Activated CD4-positive, alpha-beta T cell treated with anti-CD3 and anti-CD28 coated beads for 36 hours (primary cell): ENCODE measurements at regions not wholly inside any gene's neighbourhood (a gene's known extent, or its start where the extent isn't known, plus 50 kb on each side); places are given as distances from the start of the nearest gene placed in this dataset.

ENCODE experiments used
- ATAC-seq: fragments of 200-7000 bp; cut with Tn5 transposase; one replicate; pipeline ENCODE4 v1.10.0; 2021; ENCODE audit warnings: mild to moderate bottlenecking, moderate library complexity
- CTCF ChIA-PET: fragments of 350-600 bp; sonication (Branson Sonifier 250); formaldehyde crosslinking; loops from one replicate; lab custom pipeline; 2021; ENCODE audit warnings: antibody characterized with exemption; lab: Charles Lee
- POLR2A ChIA-PET: fragments of 350-600 bp; sonication (Branson Sonifier 250); formaldehyde crosslinking; loops from one replicate; lab custom pipeline; 2021; ENCODE audit warnings: antibody characterized with exemption, inconsistent platforms; lab: Charles Lee
- DNase-seq: peaks from one replicate; pipeline ENCODE4 v3.0.0-alpha.2; 2020
- H3K27ac Mint-ChIP-seq: one replicate; pipeline ENCODE4 v1.8.0; 2021; ENCODE audit warnings: mixed read lengths
- H3K27me3 Mint-ChIP-seq: one replicate; pipeline ENCODE4 v1.8.0; 2021; ENCODE audit warnings: mixed read lengths
- H3K36me3 Mint-ChIP-seq: one replicate; pipeline ENCODE4 v1.8.0; 2021; ENCODE audit warnings: low read depth, mixed read lengths
- H3K4me1 Mint-ChIP-seq: one replicate; pipeline ENCODE4 v1.8.0; 2021; ENCODE audit warnings: mixed read lengths
- H3K4me3 Mint-ChIP-seq: one replicate; pipeline ENCODE4 v1.8.0; 2021; ENCODE audit warnings: mild to moderate bottlenecking, moderate library complexity, mixed read lengths
- H3K9me3 Mint-ChIP-seq: one replicate; pipeline ENCODE4 v1.8.0; 2021; ENCODE audit warnings: low read depth, mixed read lengths
- intact Hi-C, 2 experiments: fragments of 100-400 bp; cut with DNase I in 1 of 2; cut with micrococcal nuclease in 1 of 2; formaldehyde crosslinking; loops; one replicate each; pipeline versions ENCODE4 v1.14.2 to v1.15.1; 2022 to 2024; cut with DNase I, micrococcal nuclease

GRCh38 chr4:117385526-117385925 is 300.1 kb upstream of the TRAM1L1 start:
- ATAC-seq (no peak), DNase-seq (no peak)
- no peak overlapping the region for H3K27ac Mint-ChIP-seq
- H3K27me3 Mint-ChIP-seq = no peaks in the 10 kb centered on the region
- H3K4me1 Mint-ChIP-seq = no peaks in the 10 kb centered on the region
- H3K36me3 Mint-ChIP-seq = no peaks in the 10 kb centered on the region
- H3K4me3 Mint-ChIP-seq = no peak overlapping the region
- CTCF ChIA-PET = no interaction called here
- no peaks in the 10 kb centered on the region for H3K9me3 Mint-ChIP-seq
- intact Hi-C loops = no loop called here
- POLR2A ChIA-PET = no interaction called here

DNA sequence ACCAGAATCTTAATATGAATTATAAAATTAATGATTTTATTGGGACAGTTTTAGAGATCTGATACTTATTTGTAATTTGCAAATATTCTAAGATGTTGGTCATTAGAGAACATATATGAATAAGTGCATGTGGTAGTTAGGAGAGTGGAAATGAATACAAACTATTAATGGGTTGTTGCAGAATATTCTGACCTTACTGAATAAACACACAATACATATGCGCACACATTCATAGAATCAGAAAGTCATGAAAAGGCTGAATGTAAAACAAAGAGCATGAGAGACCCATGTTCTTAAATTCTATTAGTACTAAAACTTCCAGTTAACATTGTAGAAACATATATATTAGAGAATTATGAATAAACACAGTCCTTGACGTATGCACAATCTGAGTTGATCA is 301.7 kb upstream of the TRAM1L1 start:
- no peak for DNase-seq
- H3K36me3 Mint-ChIP-seq = no peaks in the 10 kb centered on the region
- H3K27me3 Mint-ChIP-seq = no peaks in the 10 kb centered on the region
- ATAC-seq = no peak
- no peaks in the 10 kb centered on the region for H3K9me3 Mint-ChIP-seq
- POLR2A ChIA-PET = no interaction called here
- no peak overlapping the region for H3K4me3 Mint-ChIP-seq
- no peaks in the 10 kb centered on the region for H3K4me1 Mint-ChIP-seq
- intact Hi-C loops = no loop called here
- no peak overlapping the region for H3K27ac Mint-ChIP-seq
- CTCF ChIA-PET = no interaction called here

GRCh38 chr4:117400039-117400835 is 314.9 kb upstream of the TRAM1L1 start:
- intact Hi-C loops = no loop called here
- POLR2A ChIA-PET = no interaction called here
- H3K4me3 Mint-ChIP-seq = no peak overlapping the region

DNA sequence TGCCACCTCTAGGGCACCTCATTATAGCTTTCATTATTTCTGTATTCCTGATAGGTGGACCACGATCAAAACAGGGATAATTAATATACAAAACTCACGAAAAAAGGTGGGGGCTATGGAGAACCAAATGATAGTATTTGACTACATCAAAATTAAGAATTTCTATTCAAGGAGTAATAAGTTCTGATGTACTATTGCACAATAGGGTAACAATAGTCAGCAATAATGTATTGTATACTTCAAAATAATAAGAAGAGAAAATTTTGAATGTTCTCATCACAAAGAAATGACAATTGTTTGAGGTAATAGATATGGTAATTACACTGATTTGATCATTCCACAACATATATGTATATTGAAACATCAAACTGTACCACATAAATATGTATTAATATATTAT is 327.3 kb upstream of the TRAM1L1 start:
- POLR2A ChIA-PET = no interaction called here
- no peak overlapping the region for H3K4me3 Mint-ChIP-seq

More at GRCh38 chr4:117400039-117400835, 314.9 kb upstream of the TRAM1L1 start:
- ATAC-seq (no peak), DNase-seq (no peak)
- no peaks in the 10 kb centered on the region for H3K4me1 Mint-ChIP-seq
- H3K36me3 Mint-ChIP-seq = no peaks in the 10 kb centered on the region
- no peak overlapping the region for H3K27ac Mint-ChIP-seq
- peaks cover 2% of the 10 kb centered on the region for H3K9me3 Mint-ChIP-seq
- H3K27me3 Mint-ChIP-seq = no peaks in the 10 kb centered on the region
- CTCF ChIA-PET = no interaction called here

DNA sequence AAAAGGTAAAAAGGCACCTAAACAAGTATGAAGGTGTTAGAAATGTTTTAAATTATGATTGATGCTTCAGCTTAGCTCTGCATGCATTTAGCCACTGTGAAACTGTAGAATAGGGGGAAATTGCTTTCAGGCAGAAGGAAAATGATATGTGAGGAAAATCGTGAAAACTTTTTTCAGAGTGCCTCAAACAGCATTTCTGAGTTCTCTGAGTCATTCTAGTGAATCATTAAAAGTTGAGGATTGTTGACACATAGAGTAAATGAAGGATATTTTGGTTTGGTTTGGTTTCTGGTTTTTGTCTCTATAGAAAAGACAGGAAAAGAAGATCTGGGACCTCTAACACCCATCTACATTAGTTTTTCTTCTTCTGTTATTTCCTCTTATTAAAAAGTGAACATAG is 332.5 kb upstream of the TRAM1L1 start:
- Mint-ChIP-seq H3K4me1 (no peaks in the 10 kb centered on the region), H3K27me3 (no peaks in the 10 kb centered on the region), H3K27ac (no peak overlapping the region), H3K4me3 (no peak overlapping the region), H3K36me3 (no peaks in the 10 kb centered on the region), H3K9me3 (no peaks in the 10 kb centered on the region)
- intact Hi-C loops = no loop called here
- DNase-seq (no peak), ATAC-seq (no peak)
- ChIA-PET POLR2A (no interaction called here), CTCF (no interaction called here)

More for the DNA sequence above, 327.3 kb upstream of the TRAM1L1 start:
- no peak overlapping the region for H3K27ac Mint-ChIP-seq
- CTCF ChIA-PET = no interaction called here
- DNase-seq (no peak), ATAC-seq (no peak)
- H3K4me1 Mint-ChIP-seq = no peaks in the 10 kb centered on the region
- H3K36me3 Mint-ChIP-seq = no peaks in the 10 kb centered on the region
- no peaks in the 10 kb centered on the region for H3K9me3 Mint-ChIP-seq
- intact Hi-C loops = no loop called here
- no peaks in the 10 kb centered on the region for H3K27me3 Mint-ChIP-seq

- Mint-ChIP-seq H3K27ac (no peak overlapping the region), H3K27me3 (no peaks in the 10 kb centered on the region), H3K36me3 (no peaks in the 10 kb centered on the region), H3K9me3 (peaks cover 3% of the 10 kb centered on the region), H3K4me1 (no peaks in the 10 kb centered on the region), H3K4me3 (no peak overlapping the region)
- no peak for ATAC-seq
- intact Hi-C loops = no loop called here
- ChIA-PET POLR2A (no interaction called here), CTCF (no interaction called here)
- no peak for DNase-seq
Observed at GRCh38 chr4:117420948-117421347, 335.6 kb upstream of the TRAM1L1 start.

DNA sequence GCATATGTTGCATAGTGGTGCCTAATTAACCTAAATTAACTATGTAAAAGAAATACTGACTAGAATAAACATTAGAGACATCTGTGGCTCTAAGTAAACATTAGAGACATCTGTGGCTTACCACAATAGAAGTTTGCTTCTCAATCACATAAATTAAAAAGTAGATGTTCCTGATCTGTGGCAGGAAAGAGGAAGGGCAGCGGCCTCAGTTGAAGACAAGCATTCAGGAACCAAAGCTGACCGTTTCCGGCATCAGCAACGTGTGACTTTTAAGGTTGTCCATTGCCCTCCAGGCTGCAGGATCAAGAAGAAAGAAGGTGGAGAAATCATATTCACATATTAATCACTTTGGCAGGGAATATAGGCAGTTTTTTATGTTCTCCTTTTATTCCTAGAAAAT is 336.3 kb upstream of the TRAM1L1 start:
- CTCF ChIA-PET = no interaction called here
- Mint-ChIP-seq H3K36me3 (no peaks in the 10 kb centered on the region), H3K4me3 (no peak overlapping the region), H3K27ac (no peak overlapping the region), H3K27me3 (no peaks in the 10 kb centered on the region), H3K9me3 (peaks cover 3% of the 10 kb centered on the region), H3K4me1 (no peaks in the 10 kb centered on the region)
- POLR2A ChIA-PET = no interaction called here
- DNase-seq (no peak), ATAC-seq (no peak)
- intact Hi-C loops = no loop called here

DNA sequence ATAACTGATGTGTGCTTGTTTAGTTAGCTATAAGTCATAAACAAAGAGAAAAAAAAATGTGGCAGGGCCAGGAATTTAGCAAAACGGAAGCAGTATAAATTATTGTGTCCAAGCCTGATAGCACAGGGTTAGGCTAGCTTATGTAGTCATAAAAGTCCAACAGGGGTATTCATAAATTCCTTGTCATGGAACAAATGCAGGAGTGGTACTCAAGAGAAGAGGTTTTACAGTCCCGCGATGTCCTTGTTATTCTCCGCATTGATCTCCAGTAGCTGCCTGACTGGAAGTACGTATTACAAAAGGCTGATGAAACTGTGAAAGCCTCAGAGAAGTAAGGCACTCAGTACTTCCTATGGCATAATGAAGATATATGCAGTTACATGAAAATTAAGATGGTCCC is 336.9 kb upstream of the TRAM1L1 start:
- intact Hi-C loops = no loop called here
- Mint-ChIP-seq H3K36me3 (no peaks in the 10 kb centered on the region), H3K4me3 (no peak overlapping the region), H3K4me1 (no peaks in the 10 kb centered on the region), H3K27ac (no peak overlapping the region), H3K27me3 (no peaks in the 10 kb centered on the region), H3K9me3 (peaks cover 3% of the 10 kb centered on the region)
- ChIA-PET POLR2A (no interaction called here), CTCF (no interaction called here)
- DNase-seq = no peak
- no peak for ATAC-seq

GRCh38 chr4:117425636-117426035 is 340.3 kb upstream of the TRAM1L1 start:
- intact Hi-C loops = no loop called here
- no peak for DNase-seq
- Mint-ChIP-seq H3K27ac (no peak overlapping the region), H3K4me3 (no peak overlapping the region), H3K36me3 (no peaks in the 10 kb centered on the region), H3K4me1 (no peaks in the 10 kb centered on the region), H3K27me3 (peaks cover 3% of the 10 kb centered on the region), H3K9me3 (peaks cover 3% of the 10 kb centered on the region)
- ChIA-PET POLR2A (no interaction called here), CTCF (no interaction called here)
- ATAC-seq = no peak

DNA sequence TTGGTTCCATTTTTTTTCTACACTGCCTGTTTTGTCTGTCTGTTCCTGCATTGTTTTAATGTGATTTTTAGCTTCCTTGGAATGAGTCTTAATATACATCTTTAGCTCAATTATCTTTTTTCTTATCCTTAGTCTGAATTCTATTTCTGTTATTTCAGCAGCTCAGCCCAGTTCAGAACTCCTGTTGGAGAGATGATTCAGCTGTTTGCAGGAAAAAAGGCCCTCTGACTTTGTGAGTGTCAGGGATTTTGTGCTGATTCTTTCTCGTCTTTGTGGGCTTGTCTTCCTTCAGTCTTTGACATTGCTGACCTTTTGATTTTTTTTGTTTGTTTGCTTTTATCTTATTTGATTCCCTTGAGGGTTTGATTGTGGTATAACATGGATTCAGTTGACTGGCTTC is 343.2 kb upstream of the TRAM1L1 start:
- POLR2A ChIA-PET = no interaction called here
- H3K27me3 Mint-ChIP-seq = peaks cover 3% of the 10 kb centered on the region
- intact Hi-C loops = no loop called here
- H3K4me3 Mint-ChIP-seq = no peak overlapping the region
- H3K4me1 Mint-ChIP-seq = no peaks in the 10 kb centered on the region
- H3K36me3 Mint-ChIP-seq = no peaks in the 10 kb centered on the region
- ATAC-seq = no peak
- peaks cover 3% of the 10 kb centered on the region for H3K9me3 Mint-ChIP-seq
- CTCF ChIA-PET = no interaction called here
- no peak overlapping the region for H3K27ac Mint-ChIP-seq
- no peak for DNase-seq

- intact Hi-C loops = no loop called here
- Mint-ChIP-seq H3K4me1 (no peaks in the 10 kb centered on the region), H3K27ac (no peak overlapping the region), H3K36me3 (no peaks in the 10 kb centered on the region), H3K9me3 (no peaks in the 10 kb centered on the region), H3K4me3 (no peak overlapping the region), H3K27me3 (peaks cover 3% of the 10 kb centered on the region)
- DNase-seq = peak; percentile 13
- ATAC-seq = no peak
- POLR2A ChIA-PET = no interaction called here
- CTCF ChIA-PET = no interaction called here
Observed at GRCh38 chr4:117429061-117429460, 343.7 kb upstream of the TRAM1L1 start.

DNA sequence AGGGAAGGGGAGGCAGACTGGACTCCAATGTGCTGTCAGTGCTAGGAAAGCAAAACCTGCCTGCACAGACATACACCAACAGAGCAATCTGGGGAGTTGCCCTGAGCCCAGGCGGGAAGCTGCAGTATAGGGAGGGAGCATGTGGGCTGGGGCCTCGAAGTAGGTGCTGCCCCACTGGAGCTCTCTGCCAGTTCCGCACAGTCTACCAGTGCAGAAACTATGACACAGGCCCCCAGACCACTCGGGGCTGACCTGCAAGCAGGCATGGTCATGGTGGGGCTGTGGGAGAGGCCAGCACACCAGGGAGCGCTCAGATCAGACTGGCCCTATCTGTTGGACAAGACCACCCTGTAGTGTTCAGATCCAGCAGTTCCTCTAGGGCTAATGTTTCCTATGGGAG is 344.1 kb upstream of the TRAM1L1 start:
- ChIA-PET CTCF (no interaction called here), POLR2A (no interaction called here)
- H3K4me3 Mint-ChIP-seq = no peak overlapping the region
- no peaks in the 10 kb centered on the region for H3K9me3 Mint-ChIP-seq
- no peak for ATAC-seq
- H3K36me3 Mint-ChIP-seq = no peaks in the 10 kb centered on the region
- peaks cover 3% of the 10 kb centered on the region for H3K27me3 Mint-ChIP-seq
- H3K4me1 Mint-ChIP-seq = no peaks in the 10 kb centered on the region
- no peak overlapping the region for H3K27ac Mint-ChIP-seq
- intact Hi-C loops = no loop called here
- no peak for DNase-seq
